ENCODE measurements at regions not wholly inside any gene's neighbourhood (a gene's known extent, or its start where the extent isn't known, plus 50 kb on each side); places are given as distances from the start of the nearest gene placed in this dataset.

DNA sequence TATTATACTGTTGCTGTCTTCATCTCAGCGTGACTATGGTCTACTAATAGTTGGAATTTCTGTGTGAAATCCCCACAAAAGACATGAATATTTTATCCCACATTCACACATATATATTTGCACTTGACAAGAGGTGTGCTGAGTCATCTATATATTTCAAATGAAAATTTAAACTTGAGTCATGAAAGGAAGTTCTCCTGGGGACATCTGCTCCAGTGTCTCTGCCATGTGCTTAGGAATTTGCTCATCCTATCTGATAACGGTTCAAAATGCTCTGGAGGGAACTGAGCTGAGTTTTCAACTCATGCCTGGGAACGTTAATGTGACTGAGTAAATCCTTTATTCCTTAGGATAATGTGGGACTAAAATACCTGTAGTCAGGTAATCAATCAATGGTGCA, 326.2 kb upstream of the MEX3C start:
- TF ChIP-seq POLR2A (IDR thresholded peaks at IDR 0.05) (no peak), EP300 (IDR thresholded peaks at IDR 0.05) (no peak)
- TF ChIP-seq, protein P1, sequence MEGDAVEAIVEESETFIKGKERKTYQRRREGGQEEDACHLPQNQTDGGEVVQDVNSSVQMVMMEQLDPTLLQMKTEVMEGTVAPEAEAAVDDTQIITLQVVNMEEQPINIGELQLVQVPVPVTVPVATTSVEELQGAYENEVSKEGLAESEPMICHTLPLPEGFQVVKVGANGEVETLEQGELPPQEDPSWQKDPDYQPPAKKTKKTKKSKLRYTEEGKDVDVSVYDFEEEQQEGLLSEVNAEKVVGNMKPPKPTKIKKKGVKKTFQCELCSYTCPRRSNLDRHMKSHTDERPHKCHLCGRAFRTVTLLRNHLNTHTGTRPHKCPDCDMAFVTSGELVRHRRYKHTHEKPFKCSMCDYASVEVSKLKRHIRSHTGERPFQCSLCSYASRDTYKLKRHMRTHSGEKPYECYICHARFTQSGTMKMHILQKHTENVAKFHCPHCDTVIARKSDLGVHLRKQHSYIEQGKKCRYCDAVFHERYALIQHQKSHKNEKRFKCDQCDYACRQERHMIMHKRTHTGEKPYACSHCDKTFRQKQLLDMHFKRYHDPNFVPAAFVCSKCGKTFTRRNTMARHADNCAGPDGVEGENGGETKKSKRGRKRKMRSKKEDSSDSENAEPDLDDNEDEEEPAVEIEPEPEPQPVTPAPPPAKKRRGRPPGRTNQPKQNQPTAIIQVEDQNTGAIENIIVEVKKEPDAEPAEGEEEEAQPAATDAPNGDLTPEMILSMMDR (IDR thresholded peaks at IDR 0.05): no peak

Measured in stomach (tissue), 4 donors.